Fibroblast of skin of back (primary cell): ENCODE measurements at regions not wholly inside any gene's neighbourhood (a gene's known extent, or its start where the extent isn't known, plus 50 kb on each side); places are given as distances from the start of the nearest gene placed in this dataset.

ENCODE experiments used
- DNase-seq: peaks from one replicate; pipeline ENCODE4 v3.0.0-alpha.2; 2013

- DNase-seq = no peak
These were observed 148.8 kb downstream of the INO80D start for GRCh38 chr2:205937211-205937610.

GRCh38 chr2:205936446-205936845, 149.5 kb downstream of the INO80D start:
- DNase-seq = no peak

- no peak for DNase-seq
These were observed 151.5 kb downstream of the INO80D start for GRCh38 chr2:205934443-205934842.

- no peak for DNase-seq
These were observed 153.1 kb downstream of the INO80D start for GRCh38 chr2:205932861-205933260.

GRCh38 chr2:205931388-205931787, 154.6 kb downstream of the INO80D start:
- no peak for DNase-seq

- peak; percentile 20 for DNase-seq
These were observed 155.8 kb downstream of the INO80D start for GRCh38 chr2:205930209-205930608.

- no peak for DNase-seq
These were observed 156.6 kb downstream of the INO80D start for GRCh38 chr2:205929246-205929942.

- DNase-seq = peak; percentile 60
These were observed 160.3 kb downstream of the INO80D start for GRCh38 chr2:205925373-205926337.

- no peak for DNase-seq
These were observed 161.3 kb downstream of the INO80D start for GRCh38 chr2:205924676-205925075.

GRCh38 chr2:205915130-205915524, 170.8 kb downstream of the INO80D start:
- no peak for DNase-seq

- no peak for DNase-seq
These were observed 171.5 kb downstream of the INO80D start for GRCh38 chr2:205914213-205915129.

GRCh38 chr2:205913668-205914067, 172.3 kb downstream of the INO80D start:
- no peak for DNase-seq

GRCh38 chr2:205911306-205911705, 174.7 kb downstream of the INO80D start:
- DNase-seq = no peak

GRCh38 chr2:205909184-205909572, 176.8 kb downstream of the INO80D start:
- DNase-seq = no peak

GRCh38 chr2:205908212-205909183, 177.5 kb downstream of the INO80D start:
- no peak for DNase-seq

GRCh38 chr2:205906419-205906818, 179.6 kb downstream of the INO80D start:
- no peak for DNase-seq

GRCh38 chr2:205905576-205905975, 180.4 kb downstream of the INO80D start:
- DNase-seq = no peak

- DNase-seq = no peak
These were observed 181.1 kb downstream of the INO80D start for GRCh38 chr2:205904873-205905272.

- peak; percentile 19 for DNase-seq
These were observed 182.3 kb downstream of the INO80D start for GRCh38 chr2:205903549-205904129.

GRCh38 chr2:205902900-205903237, 183.1 kb downstream of the INO80D start:
- DNase-seq = no peak
